ENCODE measurements at regions not wholly inside any gene's neighbourhood (a gene's known extent, or its start where the extent isn't known, plus 50 kb on each side); places are given as distances from the start of the nearest gene placed in this dataset.

DNA sequence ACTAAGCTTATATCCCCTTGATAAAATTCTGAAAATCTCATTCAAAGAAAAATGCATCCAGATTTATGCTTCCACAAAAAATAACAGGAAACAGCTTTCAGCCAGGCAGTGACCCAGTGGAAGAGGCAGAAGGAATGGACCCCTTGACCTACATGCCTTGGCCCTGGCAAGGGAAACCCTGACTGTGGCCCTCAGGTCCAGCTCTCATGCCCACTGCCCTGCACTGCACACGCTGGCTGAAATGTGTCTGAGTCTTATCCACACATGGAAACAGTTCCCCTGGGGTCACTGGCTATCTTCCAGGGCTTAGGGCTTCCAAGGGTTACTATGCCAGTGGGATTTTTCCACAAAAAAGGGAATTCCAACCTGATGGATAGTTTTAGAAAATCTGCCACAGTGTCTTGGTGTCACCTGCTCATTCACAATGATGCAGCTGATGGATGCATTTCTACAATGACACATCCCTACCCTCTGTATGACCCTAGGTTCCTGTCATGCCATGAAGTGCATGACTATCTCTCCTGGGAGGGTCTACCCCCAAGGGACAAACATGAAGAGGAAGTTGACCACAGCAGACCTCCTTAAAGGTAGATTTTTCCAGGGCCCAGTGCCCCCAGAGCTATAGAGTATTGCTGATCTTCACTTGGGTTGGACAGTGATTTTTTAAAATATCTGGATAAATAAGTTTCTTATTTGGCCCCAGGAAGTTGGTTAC is 121.9 kb upstream of the CD93 start:
- TF ChIP-seq, protein P1, sequence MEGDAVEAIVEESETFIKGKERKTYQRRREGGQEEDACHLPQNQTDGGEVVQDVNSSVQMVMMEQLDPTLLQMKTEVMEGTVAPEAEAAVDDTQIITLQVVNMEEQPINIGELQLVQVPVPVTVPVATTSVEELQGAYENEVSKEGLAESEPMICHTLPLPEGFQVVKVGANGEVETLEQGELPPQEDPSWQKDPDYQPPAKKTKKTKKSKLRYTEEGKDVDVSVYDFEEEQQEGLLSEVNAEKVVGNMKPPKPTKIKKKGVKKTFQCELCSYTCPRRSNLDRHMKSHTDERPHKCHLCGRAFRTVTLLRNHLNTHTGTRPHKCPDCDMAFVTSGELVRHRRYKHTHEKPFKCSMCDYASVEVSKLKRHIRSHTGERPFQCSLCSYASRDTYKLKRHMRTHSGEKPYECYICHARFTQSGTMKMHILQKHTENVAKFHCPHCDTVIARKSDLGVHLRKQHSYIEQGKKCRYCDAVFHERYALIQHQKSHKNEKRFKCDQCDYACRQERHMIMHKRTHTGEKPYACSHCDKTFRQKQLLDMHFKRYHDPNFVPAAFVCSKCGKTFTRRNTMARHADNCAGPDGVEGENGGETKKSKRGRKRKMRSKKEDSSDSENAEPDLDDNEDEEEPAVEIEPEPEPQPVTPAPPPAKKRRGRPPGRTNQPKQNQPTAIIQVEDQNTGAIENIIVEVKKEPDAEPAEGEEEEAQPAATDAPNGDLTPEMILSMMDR (IDR thresholded peaks at IDR 0.05; ENCODE audit: low read depth, low read length) = no peak
- no peak for TF ChIP-seq EZH2phosphoT487 (IDR thresholded peaks at IDR 0.05; ENCODE audit: low read depth)
